Vagina (tissue), 2 donors: ENCODE measurements at regions not wholly inside any gene's neighbourhood (a gene's known extent, or its start where the extent isn't known, plus 50 kb on each side); places are given as distances from the start of the nearest gene placed in this dataset.
"Not testable (repeated sequence)": the region's sequence is repeated elsewhere in the genome, so short reads cannot be mapped to it uniquely, and the experiment has no call there.

Experiments used
- POLR2A ChIP-seq, 2 donors: fragments of 450-650 bp; IDR thresholded peaks; one replicate each; pipeline ENCODE4 v1.6.1; 2017; ENCODE audit warnings: antibody characterized with exemption in 2 of 2, mild to moderate bottlenecking in 2 of 2, moderate library complexity in 2 of 2
- TF ChIP-seq, protein P1 (sequence below), 3 experiments: fragments of 450-650 bp in 2 of 3; fragments of 200-600 bp in 1 of 3; sonication (generic) in 1 of 3; IDR thresholded peaks; one replicate each; pipeline ENCODE4 v1.5.1; 2017 to 2019; ENCODE audit warnings: antibody characterized with exemption in 3 of 3, mild to moderate bottlenecking in 2 of 3, moderate library complexity in 2 of 3

DNA sequence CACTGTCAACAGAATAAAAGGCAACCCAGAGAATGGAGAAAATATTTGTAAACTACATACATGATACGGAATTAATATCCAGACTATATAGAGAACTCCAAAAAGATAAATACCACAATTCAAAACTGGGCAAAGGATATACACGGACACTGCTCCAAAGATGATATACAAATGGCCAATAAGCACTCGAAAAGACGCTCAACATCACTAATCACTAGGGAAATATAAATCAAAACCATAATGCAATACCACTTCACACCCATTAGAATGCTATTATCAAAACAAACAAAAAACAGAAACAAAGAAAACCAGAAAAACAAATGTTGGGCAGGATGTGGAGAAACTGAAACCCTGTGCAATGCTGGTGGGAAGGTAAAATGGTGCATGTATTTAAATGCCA is 1764.6 kb upstream of the DEFB115 start:
- TF ChIP-seq, protein P1, sequence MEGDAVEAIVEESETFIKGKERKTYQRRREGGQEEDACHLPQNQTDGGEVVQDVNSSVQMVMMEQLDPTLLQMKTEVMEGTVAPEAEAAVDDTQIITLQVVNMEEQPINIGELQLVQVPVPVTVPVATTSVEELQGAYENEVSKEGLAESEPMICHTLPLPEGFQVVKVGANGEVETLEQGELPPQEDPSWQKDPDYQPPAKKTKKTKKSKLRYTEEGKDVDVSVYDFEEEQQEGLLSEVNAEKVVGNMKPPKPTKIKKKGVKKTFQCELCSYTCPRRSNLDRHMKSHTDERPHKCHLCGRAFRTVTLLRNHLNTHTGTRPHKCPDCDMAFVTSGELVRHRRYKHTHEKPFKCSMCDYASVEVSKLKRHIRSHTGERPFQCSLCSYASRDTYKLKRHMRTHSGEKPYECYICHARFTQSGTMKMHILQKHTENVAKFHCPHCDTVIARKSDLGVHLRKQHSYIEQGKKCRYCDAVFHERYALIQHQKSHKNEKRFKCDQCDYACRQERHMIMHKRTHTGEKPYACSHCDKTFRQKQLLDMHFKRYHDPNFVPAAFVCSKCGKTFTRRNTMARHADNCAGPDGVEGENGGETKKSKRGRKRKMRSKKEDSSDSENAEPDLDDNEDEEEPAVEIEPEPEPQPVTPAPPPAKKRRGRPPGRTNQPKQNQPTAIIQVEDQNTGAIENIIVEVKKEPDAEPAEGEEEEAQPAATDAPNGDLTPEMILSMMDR (IDR thresholded peaks at IDR 0.05): not testable (repeated sequence)
- TF ChIP-seq POLR2A (IDR thresholded peaks at IDR 0.05): not testable (repeated sequence)
